Fibroblast of lung (primary cell): ENCODE measurements at regions not wholly inside any gene's neighbourhood (a gene's known extent, or its start where the extent isn't known, plus 50 kb on each side); places are given as distances from the start of the nearest gene placed in this dataset.
A peak's percentile ranks its signal among the peaks of the same experiment; 100 is the strongest.

Experiments used
- DNase-seq, 2 donors: peaks; one replicate each; pipeline versions ENCODE4 v3.0.0 to v3.0.0-alpha.2; 2010; ENCODE audit warnings: low read depth in 2 of 2
- H2AFZ ChIP-seq: 2 replicates; pipeline ENCODE4 v1.5.1; 2012; ENCODE audit warnings: low read length, control low read depth, inconsistent platforms
- H3K27ac ChIP-seq: 2 replicates; pipeline ENCODE4 v1.5.1; 2011; ENCODE audit warnings: low read length, control low read depth; ENCODE audit not compliant: insufficient read depth
- H3K27me3 ChIP-seq: 2 replicates; pipeline ENCODE4 v1.5.1; 2011; ENCODE audit warnings: mild to moderate bottlenecking, low read length; ENCODE audit not compliant: control insufficient read depth, insufficient read depth
- H3K36me3 ChIP-seq: 2 replicates; pipeline ENCODE4 v1.5.1; 2011; ENCODE audit warnings: low read length; ENCODE audit not compliant: control insufficient read depth, insufficient read depth
- H3K4me1 ChIP-seq: 2 replicates; pipeline ENCODE4 v1.5.1; 2011; ENCODE audit warnings: low read length; ENCODE audit not compliant: control insufficient read depth, insufficient read depth; ENCODE audit errors: extremely low read depth
- H3K4me2 ChIP-seq: 2 replicates; pipeline ENCODE4 v1.5.1; 2011; ENCODE audit warnings: low read length, control low read depth; ENCODE audit not compliant: insufficient read depth; ENCODE audit errors: extremely low read depth
- H3K4me3 ChIP-seq, 4 experiments: fragments of 200-600 bp in 1 of 4; sonication (generic) in 1 of 4; replicated peaks in 1 of 4; 2 replicates each; pipeline ENCODE4 v1.5.1; 2011 to 2016; ENCODE audit warnings: low read length in 4 of 4, low read depth in 3 of 4, mild to moderate bottlenecking in 3 of 4, control low read depth in 2 of 4, inconsistent platforms in 1 of 4, mixed read lengths in 1 of 4; ENCODE audit not compliant: insufficient read depth in 1 of 4; ENCODE audit errors: control extremely low read depth in 1 of 4
- H3K79me2 ChIP-seq: 2 replicates; pipeline ENCODE4 v1.5.1; 2012; ENCODE audit warnings: mild to moderate bottlenecking, low read length, inconsistent platforms; ENCODE audit not compliant: control insufficient read depth, insufficient read depth
- H3K9ac ChIP-seq: 2 replicates; pipeline ENCODE4 v1.5.1; 2011; ENCODE audit warnings: mild to moderate bottlenecking, low read length, control low read depth; ENCODE audit not compliant: insufficient read depth
- H3K9me3 ChIP-seq: 2 replicates; pipeline ENCODE4 v1.5.1; 2012; ENCODE audit warnings: low read depth, low read length; ENCODE audit not compliant: control insufficient read depth, insufficient read depth
- H4K20me1 ChIP-seq: 2 replicates; pipeline ENCODE4 v1.5.1; 2011; ENCODE audit warnings: low read length; ENCODE audit not compliant: control insufficient read depth, insufficient read depth; ENCODE audit errors: extremely low read depth
- CTCF ChIP-seq, 2 donors: IDR thresholded peaks in 1 of 2; conservative IDR thresholded peaks in 1 of 2; 1 replicate in 1 of 2; 2 replicates in 1 of 2; pipeline ENCODE4 v1.5.1; 2011 to 2012; ENCODE audit warnings: low read length in 2 of 2, control low read depth in 1 of 2, inconsistent platforms in 1 of 2, low read depth in 1 of 2, mild to moderate bottlenecking in 1 of 2
- EZH2 ChIP-seq: IDR thresholded peaks from 2 replicates; pipeline ENCODE4 v1.5.1; 2012; ENCODE audit warnings: low read length, control low read depth, mild to moderate bottlenecking; ENCODE audit errors: missing control alignments

GRCh38 chr2:56743807-56744206, 560.0 kb downstream of the CCDC85A start:
- H3K79me2 ChIP-seq = no peaks in the 10 kb centered on the region
- H3K9ac ChIP-seq = no peak overlapping the region
- no peak overlapping the region for H3K27ac ChIP-seq
- H2AFZ ChIP-seq = no peak overlapping the region
- no peaks in the 10 kb centered on the region for H3K27me3 ChIP-seq
- H3K4me2 ChIP-seq = no peak overlapping the region
- DNase-seq = no peak
- no peaks in the 10 kb centered on the region for H3K36me3 ChIP-seq
- no peaks in the 10 kb centered on the region for H4K20me1 ChIP-seq
- H3K9me3 ChIP-seq = no peaks in the 10 kb centered on the region
- TF ChIP-seq CTCF (conservative IDR thresholded peaks at IDR 0.05 in 1 of 2, IDR thresholded peaks at IDR 0.05 in 1 of 2; ENCODE audit: low read depth in 1 of 2, low read length in 2 of 2) (no peak), EZH2 (no peak)
- H3K4me3 ChIP-seq = no peak overlapping the region
- no peaks in the 10 kb centered on the region for H3K4me1 ChIP-seq

GRCh38 chr2:56749152-56749752, 565.5 kb downstream of the CCDC85A start:
- Histone ChIP-seq H4K20me1 (no peaks in the 10 kb centered on the region), H3K4me3 (no peak overlapping the region), H3K27me3 (no peaks in the 10 kb centered on the region), H3K36me3 (no peaks in the 10 kb centered on the region), H3K4me2 (no peak overlapping the region), H2AFZ (no peak overlapping the region), H3K79me2 (no peaks in the 10 kb centered on the region), H3K9ac (no peak overlapping the region), H3K4me1 (no peaks in the 10 kb centered on the region), H3K9me3 (no peaks in the 10 kb centered on the region), H3K27ac (no peak overlapping the region)
- TF ChIP-seq EZH2 = no peak
- TF ChIP-seq CTCF (conservative IDR thresholded peaks at IDR 0.05 in 1 of 2, IDR thresholded peaks at IDR 0.05 in 1 of 2; ENCODE audit: low read depth in 1 of 2, low read length in 2 of 2) = peak in 1 of 2 donors; percentile 35
- peak; percentile 40 to 50 for DNase-seq

- Histone ChIP-seq H3K36me3 (no peaks in the 10 kb centered on the region), H3K79me2 (no peaks in the 10 kb centered on the region), H3K4me2 (no peak overlapping the region), H3K27ac (no peak overlapping the region), H3K4me3 (no peak overlapping the region), H2AFZ (no peak overlapping the region), H4K20me1 (no peaks in the 10 kb centered on the region), H3K4me1 (no peaks in the 10 kb centered on the region), H3K9ac (no peak overlapping the region), H3K27me3 (no peaks in the 10 kb centered on the region), H3K9me3 (no peaks in the 10 kb centered on the region)
- DNase-seq = no peak
- TF ChIP-seq EZH2 (no peak), CTCF (conservative IDR thresholded peaks at IDR 0.05 in 1 of 2, IDR thresholded peaks at IDR 0.05 in 1 of 2; ENCODE audit: low read depth in 1 of 2, low read length in 2 of 2) (no peak)
Observed at GRCh38 chr2:56753182-56753581, 569.4 kb downstream of the CCDC85A start.
